HFFc6 (cell line): ENCODE measurements at regions not wholly inside any gene's neighbourhood (a gene's known extent, or its start where the extent isn't known, plus 50 kb on each side); places are given as distances from the start of the nearest gene placed in this dataset.
"Not testable (repeated sequence)": the region's sequence is repeated elsewhere in the genome, so short reads cannot be mapped to it uniquely, and the experiment has no call there.

Experiments
- DNase-seq: peaks from one replicate; pipeline ENCODE4 v3.0.0-alpha.2; 2018
- H3K27ac Mint-ChIP-seq: 2 replicates; pipeline ENCODE4 v1.8.0; 2020; ENCODE audit warnings: mild to moderate bottlenecking, mixed read lengths
- H3K27me3 Mint-ChIP-seq: 2 replicates; pipeline ENCODE4 v1.8.0; 2021; ENCODE audit warnings: mild to moderate bottlenecking, moderate library complexity, mixed read lengths; ENCODE audit not compliant: insufficient read depth
- H3K36me3 Mint-ChIP-seq: 2 replicates; pipeline ENCODE4 v1.8.0; 2021; ENCODE audit warnings: low read depth, mixed read lengths
- H3K4me1 Mint-ChIP-seq: 2 replicates; pipeline ENCODE4 v1.8.0; 2020; ENCODE audit warnings: low read depth, mixed read lengths
- H3K4me3 Mint-ChIP-seq: 2 replicates; pipeline ENCODE4 v1.8.0; 2020; ENCODE audit warnings: mild to moderate bottlenecking, moderate library complexity, mixed read lengths
- H3K9me3 Mint-ChIP-seq: 2 replicates; pipeline ENCODE4 v1.8.0; 2020; ENCODE audit warnings: mild to moderate bottlenecking, mixed read lengths
- CTCF ChIP-seq: fragments of 200-600 bp; sonication (generic); IDR thresholded peaks from 2 replicates; pipeline ENCODE4 v1.5.0; 2021; ENCODE audit warnings: antibody characterized with exemption, mild to moderate bottlenecking

- Mint-ChIP-seq H3K4me1 (no peaks in the 10 kb centered on the region), H3K4me3 (no peak overlapping the region), H3K27ac (no peak overlapping the region), H3K36me3 (no peaks in the 10 kb centered on the region), H3K27me3 (no peaks in the 10 kb centered on the region), H3K9me3 (no peaks in the 10 kb centered on the region)
- no peak for TF ChIP-seq CTCF
- no peak for DNase-seq
Observed at GRCh38 chr5:57358796-57359592, 123.6 kb downstream of the ACTBL2 start.

GRCh38 chr5:57356850-57357249 is 125.8 kb downstream of the ACTBL2 start:
- not testable (repeated sequence) for H3K4me1 Mint-ChIP-seq, H3K36me3 Mint-ChIP-seq, H3K27ac Mint-ChIP-seq, H3K4me3 Mint-ChIP-seq, H3K27me3 Mint-ChIP-seq, H3K9me3 Mint-ChIP-seq, DNase-seq

GRCh38 chr5:57349214-57349613 is 133.4 kb downstream of the ACTBL2 start:
- Mint-ChIP-seq H3K4me1 (no peaks in the 10 kb centered on the region), H3K4me3 (no peak overlapping the region), H3K27ac (no peak overlapping the region), H3K36me3 (no peaks in the 10 kb centered on the region), H3K9me3 (no peaks in the 10 kb centered on the region), H3K27me3 (no peaks in the 10 kb centered on the region; the same call in none of the 2 replicates)
- no peak for DNase-seq
- no peak for TF ChIP-seq CTCF

GRCh38 chr5:57348376-57349140 is 134.1 kb downstream of the ACTBL2 start:
- Mint-ChIP-seq H3K9me3 (no peaks in the 10 kb centered on the region), H3K27me3 (no peaks in the 10 kb centered on the region; the same call in none of the 2 replicates), H3K27ac (no peak overlapping the region), H3K36me3 (no peaks in the 10 kb centered on the region), H3K4me1 (no peaks in the 10 kb centered on the region), H3K4me3 (no peak overlapping the region)
- TF ChIP-seq CTCF, result no peak
- DNase-seq, result no peak

GRCh38 chr5:57346328-57346727 is 136.3 kb downstream of the ACTBL2 start:
- no peak for TF ChIP-seq CTCF
- Mint-ChIP-seq H3K27me3 (peaks cover 2% of the 10 kb centered on the region), H3K9me3 (no peaks in the 10 kb centered on the region), H3K36me3 (no peaks in the 10 kb centered on the region), H3K4me1 (no peaks in the 10 kb centered on the region), H3K27ac (no peak overlapping the region), H3K4me3 (no peak overlapping the region)
- no peak for DNase-seq

GRCh38 chr5:57341380-57341979 is 141.1 kb downstream of the ACTBL2 start:
- Mint-ChIP-seq H3K9me3 (no peaks in the 10 kb centered on the region), H3K27me3 (peaks cover 2% of the 10 kb centered on the region; the same call in 1 of the 2 replicates), H3K4me3 (no peak overlapping the region), H3K4me1 (no peaks in the 10 kb centered on the region), H3K36me3 (no peaks in the 10 kb centered on the region), H3K27ac (no peak overlapping the region)
- DNase-seq, result no peak
- TF ChIP-seq CTCF, result no peak
